Ishikawa (cell line): ENCODE measurements at regions not wholly inside any gene's neighbourhood (a gene's known extent, or its start where the extent isn't known, plus 50 kb on each side); places are given as distances from the start of the nearest gene placed in this dataset.

ENCODE experiments used
- CEBPB ChIP-seq: IDR thresholded peaks from 2 replicates; pipeline ENCODE4 v1.6.1; 2012
- CREB1 ChIP-seq: IDR thresholded peaks from 2 replicates; pipeline ENCODE4 v1.6.1; 2012; ENCODE audit warnings: low read depth
- EGR1 ChIP-seq: IDR thresholded peaks from 2 replicates; pipeline ENCODE4 v1.6.1; 2012
- EP300 ChIP-seq: IDR thresholded peaks from 2 replicates; pipeline ENCODE4 v1.6.1; 2012; ENCODE audit warnings: borderline replicate concordance
- FOXM1 ChIP-seq: IDR thresholded peaks from 2 replicates; pipeline ENCODE4 v1.6.1; 2012; ENCODE audit warnings: low read depth, borderline replicate concordance
- NFIC ChIP-seq: IDR thresholded peaks from 2 replicates; pipeline ENCODE4 v1.6.1; 2012
- RAD21 ChIP-seq: IDR thresholded peaks from 2 replicates; pipeline ENCODE4 v1.6.1; 2012; ENCODE audit warnings: low read depth
- TAF1 ChIP-seq: IDR thresholded peaks from 2 replicates; pipeline ENCODE4 v1.6.1; 2012; ENCODE audit warnings: low read depth, mild to moderate bottlenecking
- TCF12 ChIP-seq: IDR thresholded peaks from 2 replicates; pipeline ENCODE4 v1.6.1; 2012; ENCODE audit warnings: low read depth
- TEAD4 ChIP-seq: IDR thresholded peaks from 2 replicates; pipeline ENCODE4 v1.6.1; 2012
- YY1 ChIP-seq: IDR thresholded peaks from 2 replicates; pipeline ENCODE4 v1.6.1; 2012; ENCODE audit warnings: low read depth
- ZBTB7A ChIP-seq: IDR thresholded peaks from 2 replicates; pipeline ENCODE4 v1.6.1; 2012; ENCODE audit warnings: low read depth
- TF ChIP-seq, protein P1 (sequence below): IDR thresholded peaks from 2 replicates; pipeline ENCODE4 v1.6.1; 2012
- TF ChIP-seq, protein P2 (sequence below): IDR thresholded peaks from 2 replicates; pipeline ENCODE4 v1.6.1; 2012; ENCODE audit warnings: low read depth, mild to moderate bottlenecking
- TF ChIP-seq, protein P3 (sequence below): IDR thresholded peaks from 2 replicates; pipeline ENCODE4 v1.6.1; 2012

DNA sequence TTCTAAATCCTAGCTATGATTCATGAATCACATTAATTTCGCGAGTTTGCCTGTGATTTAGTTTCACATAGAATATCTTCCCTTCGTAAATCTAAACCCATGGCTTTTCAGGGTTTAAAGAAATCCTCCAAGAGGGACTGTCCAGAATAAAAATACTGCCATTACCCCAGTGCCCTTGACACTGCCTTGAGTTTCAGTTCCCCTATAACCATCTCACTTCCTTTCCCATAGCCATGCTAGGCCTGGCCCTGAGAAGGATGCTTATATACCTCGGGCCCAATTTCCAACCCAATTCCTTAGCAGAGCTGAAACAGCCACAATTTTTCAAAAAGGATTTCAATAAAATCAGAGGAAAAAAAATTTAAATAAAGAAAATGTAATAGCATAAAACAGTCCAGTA is 697.3 kb downstream of the FRK start:
- TF ChIP-seq ZBTB7A = no peak

DNA sequence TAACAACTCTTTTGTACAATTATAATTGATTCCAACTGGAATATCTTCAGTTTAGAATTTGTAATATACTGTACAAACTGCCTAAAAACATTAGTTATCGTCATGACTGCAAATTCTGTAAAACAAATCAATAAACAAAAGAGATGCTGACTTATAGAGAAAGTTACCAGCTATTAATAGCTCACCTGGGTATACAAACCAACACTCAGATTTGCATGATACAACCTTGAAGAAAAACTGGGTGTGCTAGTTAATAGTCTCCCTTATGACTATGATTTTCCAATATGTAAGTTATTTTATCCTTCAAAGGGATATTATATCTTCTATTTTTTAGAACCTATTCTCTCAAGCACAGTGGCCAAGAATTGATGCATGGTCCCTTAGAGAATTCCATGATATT is 698.5 kb downstream of the FRK start:
- no peak for TF ChIP-seq FOXM1
- no peak for TF ChIP-seq NFIC
- TF ChIP-seq, protein P1, sequence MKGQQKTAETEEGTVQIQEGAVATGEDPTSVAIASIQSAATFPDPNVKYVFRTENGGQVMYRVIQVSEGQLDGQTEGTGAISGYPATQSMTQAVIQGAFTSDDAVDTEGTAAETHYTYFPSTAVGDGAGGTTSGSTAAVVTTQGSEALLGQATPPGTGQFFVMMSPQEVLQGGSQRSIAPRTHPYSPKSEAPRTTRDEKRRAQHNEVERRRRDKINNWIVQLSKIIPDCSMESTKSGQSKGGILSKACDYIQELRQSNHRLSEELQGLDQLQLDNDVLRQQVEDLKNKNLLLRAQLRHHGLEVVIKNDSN = no peak
- TF ChIP-seq CEBPB = no peak
- TF ChIP-seq RAD21 = no peak

DNA sequence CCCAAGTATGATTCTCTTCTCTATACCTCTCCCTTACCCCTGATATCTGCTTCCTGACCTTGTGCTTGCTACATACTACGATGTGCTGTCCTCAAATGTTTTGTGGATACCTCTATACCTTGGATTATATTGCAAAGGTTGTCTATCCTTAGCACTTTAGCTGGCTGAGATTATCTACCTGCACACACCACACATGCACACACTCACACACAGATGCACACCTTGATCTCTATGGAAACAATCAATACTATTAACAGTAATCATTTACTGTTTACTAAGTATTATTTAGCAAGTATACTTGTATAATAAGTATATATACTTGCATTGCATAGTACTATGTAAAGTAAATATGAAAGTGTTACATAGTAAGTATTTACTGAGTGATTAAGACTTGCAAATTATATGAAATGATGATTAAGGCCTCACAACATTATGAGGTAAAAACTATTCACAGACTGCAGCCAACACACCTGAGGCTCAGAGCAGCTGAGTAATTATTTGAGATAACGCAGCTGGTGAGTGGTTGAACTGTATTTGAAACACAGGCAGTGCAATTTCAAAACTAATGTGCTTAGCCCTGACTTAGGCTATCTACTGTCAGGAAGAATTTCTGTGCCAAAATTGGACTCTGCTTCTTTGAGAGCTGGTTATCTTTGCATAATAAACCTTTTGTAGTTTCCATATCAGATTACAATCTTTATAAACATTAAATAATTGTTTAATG is 699.9 kb downstream of the FRK start:
- TF ChIP-seq EGR1 (no peak), EP300 (no peak), RAD21 (no peak), CEBPB (no peak), TAF1 (no peak), FOXM1 (no peak), TEAD4 (no peak), CREB1 (no peak), NFIC (no peak), YY1 (no peak), ZBTB7A (no peak), TCF12 (no peak)
- TF ChIP-seq, protein P2, sequence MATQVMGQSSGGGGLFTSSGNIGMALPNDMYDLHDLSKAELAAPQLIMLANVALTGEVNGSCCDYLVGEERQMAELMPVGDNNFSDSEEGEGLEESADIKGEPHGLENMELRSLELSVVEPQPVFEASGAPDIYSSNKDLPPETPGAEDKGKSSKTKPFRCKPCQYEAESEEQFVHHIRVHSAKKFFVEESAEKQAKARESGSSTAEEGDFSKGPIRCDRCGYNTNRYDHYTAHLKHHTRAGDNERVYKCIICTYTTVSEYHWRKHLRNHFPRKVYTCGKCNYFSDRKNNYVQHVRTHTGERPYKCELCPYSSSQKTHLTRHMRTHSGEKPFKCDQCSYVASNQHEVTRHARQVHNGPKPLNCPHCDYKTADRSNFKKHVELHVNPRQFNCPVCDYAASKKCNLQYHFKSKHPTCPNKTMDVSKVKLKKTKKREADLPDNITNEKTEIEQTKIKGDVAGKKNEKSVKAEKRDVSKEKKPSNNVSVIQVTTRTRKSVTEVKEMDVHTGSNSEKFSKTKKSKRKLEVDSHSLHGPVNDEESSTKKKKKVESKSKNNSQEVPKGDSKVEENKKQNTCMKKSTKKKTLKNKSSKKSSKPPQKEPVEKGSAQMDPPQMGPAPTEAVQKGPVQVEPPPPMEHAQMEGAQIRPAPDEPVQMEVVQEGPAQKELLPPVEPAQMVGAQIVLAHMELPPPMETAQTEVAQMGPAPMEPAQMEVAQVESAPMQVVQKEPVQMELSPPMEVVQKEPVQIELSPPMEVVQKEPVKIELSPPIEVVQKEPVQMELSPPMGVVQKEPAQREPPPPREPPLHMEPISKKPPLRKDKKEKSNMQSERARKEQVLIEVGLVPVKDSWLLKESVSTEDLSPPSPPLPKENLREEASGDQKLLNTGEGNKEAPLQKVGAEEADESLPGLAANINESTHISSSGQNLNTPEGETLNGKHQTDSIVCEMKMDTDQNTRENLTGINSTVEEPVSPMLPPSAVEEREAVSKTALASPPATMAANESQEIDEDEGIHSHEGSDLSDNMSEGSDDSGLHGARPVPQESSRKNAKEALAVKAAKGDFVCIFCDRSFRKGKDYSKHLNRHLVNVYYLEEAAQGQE = no peak
- TF ChIP-seq, protein P3, sequence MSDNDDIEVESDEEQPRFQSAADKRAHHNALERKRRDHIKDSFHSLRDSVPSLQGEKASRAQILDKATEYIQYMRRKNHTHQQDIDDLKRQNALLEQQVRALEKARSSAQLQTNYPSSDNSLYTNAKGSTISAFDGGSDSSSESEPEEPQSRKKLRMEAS = no peak
- TF ChIP-seq, protein P1 = no peak

DNA sequence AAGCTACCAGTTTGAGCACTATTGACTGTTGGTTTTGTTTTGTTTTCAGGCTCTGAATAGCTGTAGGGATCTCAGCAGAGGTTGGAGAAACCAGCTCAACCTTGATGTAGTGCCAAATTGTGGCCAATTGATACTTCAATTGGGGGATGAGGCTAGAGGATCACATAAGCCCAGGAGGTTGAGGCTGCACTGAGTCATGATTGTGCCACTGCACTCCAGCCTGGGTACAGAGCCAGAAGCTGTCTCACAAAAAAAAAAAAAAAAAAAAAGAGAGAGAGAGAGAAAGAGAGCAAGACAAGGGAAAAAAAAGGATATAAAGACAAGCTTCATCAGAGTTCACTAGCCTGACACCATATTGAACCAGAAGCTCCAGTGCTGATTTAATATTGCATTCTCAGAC is 702.1 kb downstream of the FRK start:
- TF ChIP-seq EP300 (no peak), TEAD4 (no peak), NFIC (no peak)

DNA sequence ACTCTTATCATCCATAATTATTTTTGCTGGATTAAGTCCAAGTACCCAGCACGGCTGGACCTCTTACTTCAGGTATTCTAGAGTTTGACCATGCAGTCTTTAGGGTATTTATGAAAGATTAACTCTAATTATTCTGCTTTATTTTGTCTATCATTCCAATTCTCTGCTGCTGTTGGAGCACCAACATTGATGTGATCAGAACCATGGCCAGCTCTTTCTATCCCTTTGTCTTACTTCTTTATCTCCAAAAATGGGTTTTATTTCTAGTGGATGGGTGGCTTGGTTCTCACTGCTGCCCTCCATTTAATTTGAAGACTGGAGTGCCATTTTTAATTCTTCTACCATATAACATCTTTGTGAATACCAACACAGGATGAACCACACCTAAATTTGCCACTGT is 704.3 kb downstream of the FRK start:
- TF ChIP-seq, protein P2 = peak; percentile 71
- TF ChIP-seq ZBTB7A = no peak

DNA sequence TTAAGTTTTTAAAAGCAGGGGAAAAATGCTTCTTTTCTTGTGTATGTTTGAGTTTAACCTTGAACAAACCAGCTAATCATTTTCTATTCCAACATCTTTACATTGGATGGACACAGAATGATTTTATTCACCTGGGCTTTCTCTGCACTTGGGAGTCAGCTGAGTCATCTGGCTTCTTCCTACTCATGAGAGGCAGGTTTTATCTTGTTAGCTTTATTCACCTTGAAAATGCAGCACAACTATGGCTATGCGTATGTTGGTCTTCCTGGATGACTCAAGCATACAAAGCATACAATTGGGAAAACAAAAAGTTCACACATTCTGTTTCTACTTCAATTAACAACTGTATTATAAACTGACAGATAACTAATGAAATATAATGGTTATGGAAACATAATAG is 737.7 kb downstream of the FRK start:
- TF ChIP-seq, protein P3 = no peak
- TF ChIP-seq ZBTB7A (no peak), YY1 (no peak), TCF12 (no peak), NFIC (no peak), CEBPB (no peak), FOXM1 (no peak)
- TF ChIP-seq, protein P2 = no peak
- TF ChIP-seq, protein P1 = no peak
